ENCODE measurements at regions not wholly inside any gene's neighbourhood (a gene's known extent, or its start where the extent isn't known, plus 50 kb on each side); places are given as distances from the start of the nearest gene placed in this dataset.

- Histone ChIP-seq H3K4me2 (no peak overlapping the region), H3K9me3 (ENCODE audit: insufficient read depth, low read depth) (no peaks in the 10 kb centered on the region), H3K27ac (no peak overlapping the region), H3K4me1 (replicated peaks; ENCODE audit: insufficient read depth) (no peaks in the 10 kb centered on the region), H3K4me3 (no peak overlapping the region), H3K9me2 (ENCODE audit: insufficient read depth) (no peaks in the 10 kb centered on the region), H3K36me3 (ENCODE audit: low read depth) (no peaks in the 10 kb centered on the region), H3K27me3 (ENCODE audit: insufficient read depth, low read depth) (no peaks in the 10 kb centered on the region), H2AFZ (0 out of 2 replicates have a peak overlapping the region, but pooled peaks have one; percentile 13), H3K79me2 (ENCODE audit: low read depth) (no peaks in the 10 kb centered on the region), H4K20me1 (ENCODE audit: insufficient read depth) (no peaks in the 10 kb centered on the region), H3F3A (ENCODE audit: insufficient read depth, low read depth) (peaks cover 8% of the 10 kb centered on the region; the same call in 1 of the 2 replicates)
- no peak for DNase-seq
- no peak for TF ChIP-seq EZH2 (IDR thresholded peaks at IDR 0.05; ENCODE audit: low read depth)
- TF ChIP-seq CTCF (conservative IDR thresholded peaks at IDR 0.05) = no peak
- intact Hi-C loops (cut with micrococcal nuclease; ENCODE audit: unreplicated experiment) = no loop called here
- CTCF ChIA-PET = no interaction called here
- POLR2A ChIA-PET (ENCODE audit: unreplicated experiment) = no interaction called here
- no TSS peak for BruUV-seq (replicated peaks)
Measured at GRCh38 chr7:54392935-54393334, 149.2 kb upstream of the VSTM2A start.

GRCh38 chr7:54394834-54395233, 147.3 kb upstream of the VSTM2A start:
- Histone ChIP-seq H3K36me3 (ENCODE audit: low read depth) (no peaks in the 10 kb centered on the region), H3K9me3 (ENCODE audit: insufficient read depth, low read depth) (no peaks in the 10 kb centered on the region), H4K20me1 (ENCODE audit: insufficient read depth) (no peaks in the 10 kb centered on the region), H3K79me2 (ENCODE audit: low read depth) (no peaks in the 10 kb centered on the region), H3K4me1 (replicated peaks; ENCODE audit: insufficient read depth) (no peaks in the 10 kb centered on the region), H3K27ac (no peak overlapping the region), H3K4me3 (no peak overlapping the region), H2AFZ (no peak overlapping the region), H3K9me2 (ENCODE audit: insufficient read depth) (no peaks in the 10 kb centered on the region), H3K4me2 (no peak overlapping the region), H3F3A (ENCODE audit: insufficient read depth, low read depth) (peaks cover 9% of the 10 kb centered on the region; the same call in 1 of the 2 replicates), H3K27me3 (ENCODE audit: insufficient read depth, low read depth) (no peaks in the 10 kb centered on the region)
- POLR2A ChIA-PET (ENCODE audit: unreplicated experiment) = no interaction called here
- CTCF ChIA-PET = interaction anchor here (0.7 kb wide), 1 partner anchor 40 kb away, joined by 4 read pairs; no protein-coding TSS in a partner anchor
- BruUV-seq (replicated peaks) = no TSS peak
- no peak for DNase-seq
- intact Hi-C loops (cut with micrococcal nuclease; ENCODE audit: unreplicated experiment) = no loop called here
- TF ChIP-seq CTCF (conservative IDR thresholded peaks at IDR 0.05) = no peak
- no peak for TF ChIP-seq EZH2 (IDR thresholded peaks at IDR 0.05; ENCODE audit: low read depth)

- Histone ChIP-seq H3K27ac (no peak overlapping the region), H3K79me2 (ENCODE audit: low read depth) (no peaks in the 10 kb centered on the region), H3K4me3 (no peak overlapping the region), H3K36me3 (ENCODE audit: low read depth) (no peaks in the 10 kb centered on the region), H3F3A (ENCODE audit: insufficient read depth, low read depth) (peaks cover 9% of the 10 kb centered on the region; the same call in 1 of the 2 replicates), H3K9me2 (ENCODE audit: insufficient read depth) (no peaks in the 10 kb centered on the region), H3K4me1 (replicated peaks; ENCODE audit: insufficient read depth) (no peaks in the 10 kb centered on the region), H3K27me3 (ENCODE audit: insufficient read depth, low read depth) (no peaks in the 10 kb centered on the region), H2AFZ (0 out of 2 replicates have a peak overlapping the region, but pooled peaks have one; percentile 8), H3K9me3 (ENCODE audit: insufficient read depth, low read depth) (no peaks in the 10 kb centered on the region), H4K20me1 (ENCODE audit: insufficient read depth) (no peaks in the 10 kb centered on the region), H3K4me2 (no peak overlapping the region)
- POLR2A ChIA-PET (ENCODE audit: unreplicated experiment) = no interaction called here
- no TSS peak for BruUV-seq (replicated peaks)
- intact Hi-C loops (cut with micrococcal nuclease; ENCODE audit: unreplicated experiment) = no loop called here
- no peak for DNase-seq
- no peak for TF ChIP-seq EZH2 (IDR thresholded peaks at IDR 0.05; ENCODE audit: low read depth)
- no peak for TF ChIP-seq CTCF (conservative IDR thresholded peaks at IDR 0.05)
- CTCF ChIA-PET = no interaction called here
Measured at GRCh38 chr7:54397836-54398612, 144.2 kb upstream of the VSTM2A start.
